CD8-positive, alpha-beta memory T cell (primary cell): ENCODE measurements at regions not wholly inside any gene's neighbourhood (a gene's known extent, or its start where the extent isn't known, plus 50 kb on each side); places are given as distances from the start of the nearest gene placed in this dataset.

ENCODE experiments used
- CTCF ChIA-PET: fragments of 350-600 bp; sonication (Branson Sonifier 250); formaldehyde crosslinking; loops from one replicate; lab custom pipeline; 2021; ENCODE audit warnings: antibody characterized with exemption; lab: Charles Lee
- POLR2A ChIA-PET: fragments of 350-600 bp; sonication (Branson Sonifier 250); formaldehyde crosslinking; loops from one replicate; lab custom pipeline; 2021; ENCODE audit warnings: antibody characterized with exemption; lab: Charles Lee
- DNase-seq, 5 donors: peaks; one replicate each; pipeline versions ENCODE4 v3.0.0 to v3.0.0-alpha.2; 2020 to 2022; ENCODE audit warnings: mixed read lengths in 1 of 5
- H3K27ac ChIP-seq: one replicate; pipeline ENCODE4 v1.7.0; 2013; ENCODE audit warnings: low read depth, mild to moderate bottlenecking, low read length, moderate library complexity
- H3K27me3 ChIP-seq: 2 replicates; pipeline ENCODE4 v1.7.0; 2013; ENCODE audit warnings: low read length, mild to moderate bottlenecking; ENCODE audit not compliant: insufficient read depth, poor library complexity, severe bottlenecking
- H3K36me3 ChIP-seq: 2 replicates; pipeline ENCODE4 v1.7.0; 2013; ENCODE audit warnings: mild to moderate bottlenecking, low read length, moderate library complexity; ENCODE audit not compliant: insufficient read depth
- H3K4me1 ChIP-seq: 2 replicates; pipeline ENCODE4 v1.7.0; 2013; ENCODE audit warnings: mild to moderate bottlenecking, low read length, moderate library complexity; ENCODE audit not compliant: insufficient read depth
- H3K4me3 ChIP-seq: 2 replicates; pipeline ENCODE4 v1.7.0; 2013; ENCODE audit warnings: mild to moderate bottlenecking, low read length
- H3K9me3 ChIP-seq: 2 replicates; pipeline ENCODE4 v1.7.0; 2013; ENCODE audit warnings: mild to moderate bottlenecking, low read length
- H3K27ac Mint-ChIP-seq, 8 donors: one replicate each; pipeline ENCODE4 v1.8.0; 2020 to 2021; ENCODE audit warnings: mixed read lengths in 8 of 8, mild to moderate bottlenecking in 6 of 8, inconsistent platforms in 3 of 8, moderate library complexity in 3 of 8
- H3K27me3 Mint-ChIP-seq, 2 donors: one replicate each; pipeline ENCODE4 v1.8.0; 2020 to 2021; ENCODE audit warnings: mixed read lengths in 2 of 2, mild to moderate bottlenecking in 1 of 2, moderate library complexity in 1 of 2
- H3K36me3 Mint-ChIP-seq, 3 donors: one replicate each; pipeline ENCODE4 v1.8.0; 2020 to 2021; ENCODE audit warnings: mixed read lengths in 3 of 3, inconsistent platforms in 1 of 3, mild to moderate bottlenecking in 1 of 3
- H3K4me1 Mint-ChIP-seq, 3 donors: one replicate each; pipeline ENCODE4 v1.8.0; 2020 to 2021; ENCODE audit warnings: mixed read lengths in 3 of 3, inconsistent platforms in 1 of 3, mild to moderate bottlenecking in 1 of 3
- H3K4me3 Mint-ChIP-seq, 7 donors: one replicate each; pipeline ENCODE4 v1.8.0; 2020 to 2021; ENCODE audit warnings: mixed read lengths in 7 of 7, mild to moderate bottlenecking in 6 of 7, moderate library complexity in 4 of 7, inconsistent platforms in 2 of 7
- H3K9me3 Mint-ChIP-seq, 5 donors: one replicate each; pipeline ENCODE4 v1.8.0; 2020 to 2022; ENCODE audit warnings: mixed read lengths in 5 of 5, mild to moderate bottlenecking in 3 of 5, moderate library complexity in 2 of 5, inconsistent platforms in 1 of 5

DNA sequence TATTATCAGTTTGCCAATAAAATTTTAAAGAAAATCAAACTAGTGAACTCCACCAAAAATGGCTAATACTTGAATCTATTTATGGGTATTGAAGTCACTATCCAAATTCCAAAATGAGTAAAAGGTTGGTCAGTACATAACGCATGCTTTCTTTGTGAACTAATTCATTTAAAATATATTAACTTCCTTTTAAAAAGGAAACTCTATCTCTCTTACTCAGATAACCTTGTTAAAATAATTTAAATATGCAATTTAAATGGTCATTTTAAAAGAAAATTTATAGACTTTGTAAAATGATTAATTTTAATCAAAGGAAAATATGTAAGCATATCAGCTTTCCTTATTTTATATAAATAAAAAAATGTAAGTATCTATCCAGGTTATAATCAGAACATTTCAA lies 419.4 kb upstream of the ZNF385D start:
- Mint-ChIP-seq H3K27me3 (no peaks in the 10 kb centered on the region), H3K27ac (no peak overlapping the region), H3K9me3 (peaks cover 3 to 34% (median 5%) of the 10 kb centered on the region in 5 donors), H3K36me3 (no peaks in the 10 kb centered on the region), H3K4me1 (no peaks in the 10 kb centered on the region), H3K4me3 (no peak overlapping the region)
- DNase-seq = no peak
- ChIA-PET CTCF (no interaction called here), POLR2A (no interaction called here)
- Histone ChIP-seq H3K4me1 (no peaks in the 10 kb centered on the region), H3K4me3 (no peak overlapping the region), H3K27ac (no peak overlapping the region), H3K27me3 (no peaks in the 10 kb centered on the region), H3K9me3 (no peaks in the 10 kb centered on the region), H3K36me3 (no peaks in the 10 kb centered on the region)

DNA sequence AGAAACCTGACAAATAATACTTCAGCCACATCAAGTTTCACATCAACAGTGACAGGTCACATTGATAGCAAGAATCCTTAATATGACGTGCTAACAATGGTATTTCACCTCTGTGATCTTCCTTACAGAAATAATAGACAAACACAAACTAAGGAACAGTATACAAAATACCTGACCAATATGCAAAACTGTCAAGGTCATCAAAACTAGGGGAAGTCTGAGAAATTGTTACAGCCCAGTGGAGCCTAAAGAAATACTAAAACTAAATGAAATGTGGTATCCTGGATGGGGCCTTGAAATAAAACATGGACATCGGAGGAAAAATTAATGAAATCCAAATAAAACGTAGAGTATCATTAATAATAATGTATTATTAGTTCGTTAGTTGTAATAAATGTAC lies 422.0 kb upstream of the ZNF385D start:
- H3K4me1 Mint-ChIP-seq = no peaks in the 10 kb centered on the region
- POLR2A ChIA-PET = no interaction called here
- CTCF ChIA-PET = no interaction called here

GRCh38 chr3:22175947-22176346 lies 424.9 kb upstream of the ZNF385D start:
- Histone ChIP-seq H3K4me1 (no peaks in the 10 kb centered on the region), H3K36me3 (no peaks in the 10 kb centered on the region), H3K27ac (no peak overlapping the region), H3K9me3 (no peaks in the 10 kb centered on the region), H3K27me3 (no peaks in the 10 kb centered on the region), H3K4me3 (no peak overlapping the region)
- H3K36me3 Mint-ChIP-seq = no peaks in the 10 kb centered on the region
- no peak overlapping the region for H3K27ac Mint-ChIP-seq
- peaks cover 4 to 29% (median 7%) of the 10 kb centered on the region in 5 donors for H3K9me3 Mint-ChIP-seq
- no peaks in the 10 kb centered on the region for H3K4me1 Mint-ChIP-seq
- CTCF ChIA-PET = no interaction called here
- no peaks in the 10 kb centered on the region for H3K27me3 Mint-ChIP-seq
- H3K4me3 Mint-ChIP-seq = no peak overlapping the region
- no peak for DNase-seq
- POLR2A ChIA-PET = no interaction called here

More for the DNA sequence above, 422.0 kb upstream of the ZNF385D start:
- DNase-seq = no peak
- H3K9me3 Mint-ChIP-seq = peaks cover 0 to 25% (median 4%) of the 10 kb centered on the region in 5 donors
- H3K4me3 ChIP-seq = no peak overlapping the region
- no peak overlapping the region for H3K27ac ChIP-seq
- H3K4me3 Mint-ChIP-seq = no peak overlapping the region
- H3K27me3 Mint-ChIP-seq = no peaks in the 10 kb centered on the region
- H3K27ac Mint-ChIP-seq = no peak overlapping the region
- no peaks in the 10 kb centered on the region for H3K27me3 ChIP-seq
- H3K36me3 ChIP-seq = no peaks in the 10 kb centered on the region
- no peaks in the 10 kb centered on the region for H3K4me1 ChIP-seq
- no peaks in the 10 kb centered on the region for H3K36me3 Mint-ChIP-seq
- no peaks in the 10 kb centered on the region for H3K9me3 ChIP-seq

DNA sequence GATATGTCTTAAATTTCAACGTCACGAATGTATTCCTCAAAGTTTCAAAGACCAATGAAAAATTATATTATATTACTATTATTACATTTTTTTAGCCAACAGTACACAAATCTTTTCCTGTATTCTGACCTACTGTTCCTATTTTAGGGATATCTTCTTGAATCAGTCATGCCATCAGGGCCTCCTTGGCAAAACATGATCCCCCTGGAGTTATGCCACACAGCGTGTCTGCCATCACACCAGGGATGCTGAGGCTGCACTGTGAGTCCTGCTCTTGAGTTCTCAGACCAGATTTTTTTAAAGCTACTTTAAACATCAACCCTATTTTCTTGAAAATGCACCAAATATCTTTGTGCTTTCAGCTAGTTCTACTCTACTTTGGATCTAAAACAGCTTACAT lies 425.9 kb upstream of the ZNF385D start:
- H3K9me3 ChIP-seq = no peaks in the 10 kb centered on the region
- H3K27ac Mint-ChIP-seq = no peak overlapping the region

DNA sequence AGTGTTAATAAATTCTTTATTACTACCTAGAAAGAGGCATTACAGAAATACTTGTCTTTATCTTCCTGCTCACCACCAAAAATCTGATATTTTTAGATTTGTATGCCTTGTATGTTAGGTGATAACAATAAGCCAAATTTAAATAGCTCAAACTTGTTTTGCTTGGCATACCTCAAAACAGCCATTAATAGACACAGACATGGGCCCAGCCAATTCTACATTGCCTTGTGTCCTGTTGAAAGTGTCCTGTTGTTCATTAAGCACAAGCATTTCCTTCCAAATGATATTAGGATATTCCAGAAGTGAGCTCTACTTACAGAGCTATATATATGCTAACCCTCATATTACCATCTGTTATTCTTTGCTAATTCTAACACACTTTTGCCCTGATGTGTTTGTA lies 438.6 kb upstream of the ZNF385D start:
- no peaks in the 10 kb centered on the region for H3K36me3 Mint-ChIP-seq
- H3K27ac Mint-ChIP-seq = no peak overlapping the region
- POLR2A ChIA-PET = no interaction called here

More for the DNA sequence above, 425.9 kb upstream of the ZNF385D start:
- Histone ChIP-seq H3K36me3 (no peaks in the 10 kb centered on the region), H3K4me1 (no peaks in the 10 kb centered on the region), H3K27me3 (no peaks in the 10 kb centered on the region), H3K27ac (no peak overlapping the region), H3K4me3 (no peak overlapping the region)
- DNase-seq = no peak
- Mint-ChIP-seq H3K27me3 (no peaks in the 10 kb centered on the region), H3K9me3 (peaks cover 4 to 28% (median 7%) of the 10 kb centered on the region in 5 donors), H3K4me3 (no peak overlapping the region), H3K4me1 (no peaks in the 10 kb centered on the region), H3K36me3 (no peaks in the 10 kb centered on the region)
- ChIA-PET CTCF (no interaction called here), POLR2A (no interaction called here)

GRCh38 chr3:22199095-22199494 lies 448.1 kb upstream of the ZNF385D start:
- Histone ChIP-seq H3K4me3 (no peak overlapping the region), H3K36me3 (no peaks in the 10 kb centered on the region), H3K9me3 (no peaks in the 10 kb centered on the region), H3K27me3 (no peaks in the 10 kb centered on the region), H3K4me1 (no peaks in the 10 kb centered on the region), H3K27ac (no peak overlapping the region)
- Mint-ChIP-seq H3K36me3 (no peaks in the 10 kb centered on the region), H3K9me3 (peaks cover 0 to 20% (median 10%) of the 10 kb centered on the region in 5 donors), H3K27me3 (no peaks in the 10 kb centered on the region), H3K4me3 (no peak overlapping the region), H3K4me1 (no peaks in the 10 kb centered on the region), H3K27ac (no peak overlapping the region)
- DNase-seq = no peak
- ChIA-PET POLR2A (no interaction called here), CTCF (no interaction called here)

More for the DNA sequence above, 438.6 kb upstream of the ZNF385D start:
- Histone ChIP-seq H3K27me3 (no peaks in the 10 kb centered on the region), H3K9me3 (no peaks in the 10 kb centered on the region), H3K4me3 (no peak overlapping the region), H3K27ac (no peak overlapping the region), H3K36me3 (no peaks in the 10 kb centered on the region), H3K4me1 (no peaks in the 10 kb centered on the region)
- DNase-seq = no peak
- H3K4me3 Mint-ChIP-seq = no peak overlapping the region
- H3K27me3 Mint-ChIP-seq = no peaks in the 10 kb centered on the region
- H3K4me1 Mint-ChIP-seq = no peaks in the 10 kb centered on the region
- peaks cover 0 to 24% (median 2%) of the 10 kb centered on the region in 5 donors for H3K9me3 Mint-ChIP-seq
- CTCF ChIA-PET = no interaction called here

DNA sequence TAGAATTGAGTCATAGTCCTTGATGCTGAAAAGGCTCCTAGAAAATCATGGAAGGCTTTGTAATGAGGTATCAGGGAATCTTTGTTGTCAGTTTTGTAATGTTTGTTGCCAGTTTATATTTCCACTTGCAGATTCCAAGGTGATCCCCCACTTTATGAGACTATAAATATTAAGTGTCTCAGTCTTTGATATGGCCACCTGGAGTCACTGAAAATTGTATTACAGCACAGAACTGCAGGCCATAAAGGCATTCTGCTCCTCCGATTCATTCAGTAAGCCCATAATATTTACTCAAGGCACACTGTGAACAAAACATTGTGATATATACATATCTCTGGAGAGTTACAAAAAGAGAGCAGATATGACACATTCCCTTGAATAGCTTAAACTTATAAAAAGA lies 457.8 kb upstream of the ZNF385D start:
- no peaks in the 10 kb centered on the region for H3K4me1 ChIP-seq
- no peaks in the 10 kb centered on the region for H3K36me3 Mint-ChIP-seq
- ChIA-PET POLR2A (no interaction called here), CTCF (no interaction called here)
- no peak overlapping the region for H3K27ac ChIP-seq
- DNase-seq = no peak
- H3K4me1 Mint-ChIP-seq = no peaks in the 10 kb centered on the region
- no peaks in the 10 kb centered on the region for H3K27me3 ChIP-seq
- no peak overlapping the region for H3K27ac Mint-ChIP-seq
- H3K9me3 Mint-ChIP-seq = peaks cover 7 to 13% (median 12%) of the 10 kb centered on the region in 5 donors
- no peaks in the 10 kb centered on the region for H3K36me3 ChIP-seq
- no peak overlapping the region for H3K4me3 Mint-ChIP-seq
- H3K4me3 ChIP-seq = no peak overlapping the region
- H3K9me3 ChIP-seq = no peaks in the 10 kb centered on the region
- H3K27me3 Mint-ChIP-seq = no peaks in the 10 kb centered on the region

- Mint-ChIP-seq H3K9me3 (peaks cover 3 to 10% (median 9%) of the 10 kb centered on the region in 5 donors), H3K27ac (no peak overlapping the region), H3K4me1 (no peaks in the 10 kb centered on the region), H3K36me3 (no peaks in the 10 kb centered on the region), H3K27me3 (no peaks in the 10 kb centered on the region), H3K4me3 (no peak overlapping the region)
- Histone ChIP-seq H3K9me3 (no peaks in the 10 kb centered on the region), H3K27me3 (no peaks in the 10 kb centered on the region), H3K27ac (no peak overlapping the region), H3K4me1 (no peaks in the 10 kb centered on the region), H3K36me3 (no peaks in the 10 kb centered on the region), H3K4me3 (no peak overlapping the region)
- DNase-seq = no peak
- POLR2A ChIA-PET = no interaction called here
- CTCF ChIA-PET = no interaction called here
These were observed 458.6 kb upstream of the ZNF385D start for GRCh38 chr3:22209578-22209977.

- Histone ChIP-seq H3K27ac (no peak overlapping the region), H3K4me3 (no peak overlapping the region), H3K27me3 (no peaks in the 10 kb centered on the region), H3K4me1 (no peaks in the 10 kb centered on the region), H3K9me3 (no peaks in the 10 kb centered on the region), H3K36me3 (no peaks in the 10 kb centered on the region)
- H3K36me3 Mint-ChIP-seq = no peaks in the 10 kb centered on the region
- POLR2A ChIA-PET = no interaction called here
- no peak overlapping the region for H3K4me3 Mint-ChIP-seq
- CTCF ChIA-PET = no interaction called here
- H3K9me3 Mint-ChIP-seq = peaks cover 0 to 15% (median 11%) of the 10 kb centered on the region in 5 donors
- H3K4me1 Mint-ChIP-seq = no peaks in the 10 kb centered on the region
- peaks cover 0 to 2% of the 10 kb centered on the region in 2 donors for H3K27me3 Mint-ChIP-seq
- no peak for DNase-seq
- no peak overlapping the region for H3K27ac Mint-ChIP-seq
These were observed 459.7 kb upstream of the ZNF385D start for GRCh38 chr3:22210693-22211092.
